ENCODE measurements at regions not wholly inside any gene's neighbourhood (a gene's known extent, or its start where the extent isn't known, plus 50 kb on each side); places are given as distances from the start of the nearest gene placed in this dataset.

GRCh38 chr11:109165035-109165434 lies 257.0 kb upstream of the C11orf87 start:
- DNase-seq (ENCODE audit: low read depth), result no peak

DNA sequence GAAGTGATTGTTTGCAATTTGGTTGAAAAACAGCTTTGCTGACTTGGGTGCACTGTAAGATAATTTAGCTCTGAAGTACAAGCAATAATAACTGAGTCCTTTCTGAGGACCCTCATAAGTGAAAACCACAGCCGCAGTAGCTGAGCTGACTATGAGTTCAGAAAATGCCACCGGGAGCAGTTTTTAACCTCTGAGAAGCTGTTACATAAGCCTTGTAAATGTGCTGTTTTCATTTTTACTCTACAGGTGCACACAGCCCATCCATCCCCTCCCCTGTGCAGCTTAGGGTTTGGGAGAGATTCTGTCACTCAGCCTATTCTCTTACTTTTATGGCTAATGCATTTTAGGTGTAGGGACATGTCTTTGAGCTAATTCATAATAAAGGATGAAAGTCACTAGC lies 255.5 kb upstream of the C11orf87 start:
- DNase-seq (ENCODE audit: low read depth), result no peak

- DNase-seq (ENCODE audit: low read depth), result no peak
Measured at GRCh38 chr11:109173504-109173903, 248.5 kb upstream of the C11orf87 start.

DNA sequence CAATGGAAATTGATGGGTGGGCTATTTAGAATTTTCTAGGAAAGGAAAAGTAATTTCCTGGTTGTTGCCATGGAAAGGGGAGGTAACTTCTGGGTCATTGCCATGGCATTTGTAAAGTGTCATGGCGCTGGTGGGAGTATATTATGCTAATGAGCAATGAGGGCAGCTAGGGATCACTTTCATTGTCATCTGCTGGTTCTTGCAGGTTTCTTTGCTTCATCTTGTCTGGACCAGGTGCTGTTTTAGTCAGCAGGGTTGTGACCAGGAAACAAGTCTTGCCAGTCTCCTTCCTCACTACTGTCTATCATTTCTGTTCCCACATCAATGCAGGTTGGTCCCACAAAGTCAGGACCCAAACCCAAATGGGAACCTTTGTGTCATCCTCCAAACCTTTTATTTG lies 237.6 kb upstream of the C11orf87 start:
- DNase-seq (ENCODE audit: low read depth), result no peak

GRCh38 chr11:109192864-109193263 lies 229.1 kb upstream of the C11orf87 start:
- no peak for DNase-seq (ENCODE audit: low read depth)

GRCh38 chr11:109193880-109194279 lies 228.1 kb upstream of the C11orf87 start:
- no peak for DNase-seq (ENCODE audit: low read depth)

DNA sequence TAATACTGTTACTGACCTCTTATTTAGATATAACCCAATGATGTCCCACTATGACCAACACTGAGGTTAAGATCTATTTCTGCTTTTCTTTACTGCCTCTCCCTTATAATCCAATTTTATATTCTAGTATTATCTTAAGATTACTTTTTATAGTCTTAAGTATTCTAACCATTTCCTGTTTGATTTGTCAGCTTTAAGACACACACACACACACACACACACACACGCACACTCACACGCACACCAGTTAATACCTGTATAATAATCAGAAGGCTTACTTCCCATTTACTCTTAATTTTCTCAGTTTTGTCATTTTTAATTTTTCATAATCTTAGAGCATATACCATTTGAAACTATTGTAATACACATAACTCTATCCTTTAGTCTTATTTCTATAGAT lies 226.0 kb upstream of the C11orf87 start:
- no peak for DNase-seq (ENCODE audit: low read depth)

- DNase-seq (ENCODE audit: low read depth), result no peak
Measured at GRCh38 chr11:109197656-109198055, 224.3 kb upstream of the C11orf87 start.

DNA sequence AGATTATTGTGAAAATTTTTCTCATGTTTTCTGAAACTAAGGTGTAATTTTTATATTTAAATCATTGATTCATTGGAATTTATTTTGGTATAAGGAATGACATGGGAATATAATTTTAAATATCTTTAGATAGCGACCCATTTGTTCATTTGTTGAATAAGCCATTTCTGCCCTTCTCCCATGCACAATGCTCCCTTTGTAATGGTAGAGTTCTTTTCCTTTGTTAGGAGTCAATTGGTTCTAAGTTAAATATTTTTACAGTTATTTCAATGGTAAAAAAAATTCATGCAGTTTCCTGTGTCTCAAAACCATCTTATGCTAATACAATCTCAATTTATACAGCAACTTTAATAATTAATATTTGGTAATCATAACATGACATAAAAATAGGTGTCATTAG lies 218.8 kb upstream of the C11orf87 start:
- no peak for DNase-seq (ENCODE audit: low read depth)

DNA sequence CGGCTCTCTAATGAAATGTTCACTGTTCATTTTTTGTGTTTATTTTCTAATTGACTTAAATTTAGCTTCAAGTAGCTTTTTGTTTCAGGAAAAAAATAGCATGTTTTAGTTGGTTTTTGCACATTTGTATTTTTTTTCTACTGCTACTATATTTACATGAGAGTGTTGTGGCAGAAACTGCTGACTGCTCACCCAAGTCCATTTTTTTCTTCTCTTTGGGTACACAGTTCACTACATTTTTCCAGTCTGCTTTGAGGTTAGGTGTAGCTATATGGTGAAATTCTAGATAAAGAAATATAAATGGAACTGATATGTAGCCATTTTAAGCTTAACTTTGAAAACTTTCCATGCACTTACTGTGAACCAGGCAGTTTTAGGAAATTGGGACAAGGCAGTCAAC lies 216.7 kb upstream of the C11orf87 start:
- DNase-seq (ENCODE audit: low read depth), result no peak

GRCh38 chr11:109208121-109208520 lies 213.9 kb upstream of the C11orf87 start:
- no peak for DNase-seq (ENCODE audit: low read depth)

- no peak for DNase-seq (ENCODE audit: low read depth)
Measured at GRCh38 chr11:109209572-109209971, 212.4 kb upstream of the C11orf87 start.

DNA sequence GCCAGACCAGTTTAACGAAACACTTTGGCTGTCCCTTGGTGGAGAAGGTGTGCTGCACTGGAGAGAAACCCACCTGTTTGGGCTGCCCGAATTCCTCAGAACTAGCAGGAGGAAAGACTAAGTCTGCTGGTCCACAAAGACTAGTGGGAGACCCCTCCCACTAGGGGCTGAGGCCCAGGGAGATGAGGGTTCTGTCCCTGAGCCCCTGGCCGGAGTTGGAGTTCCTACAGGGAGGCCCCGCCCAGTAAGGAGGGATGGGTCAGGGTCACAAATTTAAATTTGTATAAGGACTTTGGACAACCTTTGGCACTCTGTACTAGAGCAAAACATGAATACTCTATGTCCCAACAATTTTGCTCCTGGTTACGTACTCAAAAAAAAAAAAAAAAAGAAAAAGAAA lies 200.8 kb upstream of the C11orf87 start:
- no peak for DNase-seq (ENCODE audit: low read depth)

GRCh38 chr11:109222761-109223160 lies 199.2 kb upstream of the C11orf87 start:
- no peak for DNase-seq (ENCODE audit: low read depth)

- no peak for DNase-seq (ENCODE audit: low read depth)
Measured at GRCh38 chr11:109223451-109223850, 198.5 kb upstream of the C11orf87 start.

- DNase-seq (ENCODE audit: low read depth), result peak; percentile 77
Measured at GRCh38 chr11:109229682-109230081, 192.3 kb upstream of the C11orf87 start.

GRCh38 chr11:109236188-109236587 lies 185.8 kb upstream of the C11orf87 start:
- DNase-seq (ENCODE audit: low read depth), result no peak

- no peak for DNase-seq (ENCODE audit: low read depth)
Measured at GRCh38 chr11:109236696-109237095, 185.3 kb upstream of the C11orf87 start.

GRCh38 chr11:109237636-109238035 lies 184.4 kb upstream of the C11orf87 start:
- DNase-seq (ENCODE audit: low read depth), result no peak

DNA sequence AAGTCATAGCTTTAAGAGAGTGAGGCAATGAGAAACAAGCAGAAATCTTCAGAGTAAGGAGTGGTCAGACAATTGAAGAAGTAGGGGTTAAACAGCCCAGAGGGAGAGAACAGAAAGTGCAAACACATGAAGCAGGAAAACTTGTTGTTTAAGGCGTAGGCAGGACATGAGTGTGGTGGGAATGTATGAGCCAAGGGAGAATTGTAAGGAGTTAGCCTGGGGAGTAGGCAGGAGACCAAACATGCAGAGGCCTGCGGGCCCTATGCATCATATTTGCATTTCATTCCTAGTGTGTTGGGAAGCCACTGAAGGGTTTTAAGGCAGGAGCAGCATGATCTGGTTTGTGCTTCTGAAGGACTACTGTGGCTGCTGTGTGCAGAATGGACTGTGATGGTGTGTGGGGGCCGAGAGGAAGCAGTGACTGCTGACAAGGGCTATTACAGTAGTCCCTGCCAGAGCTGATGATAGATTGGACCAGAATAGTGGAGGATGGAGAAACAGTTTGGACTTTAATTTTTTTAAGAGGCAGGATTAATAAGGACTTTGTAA lies 179.9 kb upstream of the C11orf87 start:
- DNase-seq (ENCODE audit: low read depth), result no peak

GRCh38 chr11:109247071-109247470 lies 174.9 kb upstream of the C11orf87 start:
- DNase-seq (ENCODE audit: low read depth), result no peak

DNA sequence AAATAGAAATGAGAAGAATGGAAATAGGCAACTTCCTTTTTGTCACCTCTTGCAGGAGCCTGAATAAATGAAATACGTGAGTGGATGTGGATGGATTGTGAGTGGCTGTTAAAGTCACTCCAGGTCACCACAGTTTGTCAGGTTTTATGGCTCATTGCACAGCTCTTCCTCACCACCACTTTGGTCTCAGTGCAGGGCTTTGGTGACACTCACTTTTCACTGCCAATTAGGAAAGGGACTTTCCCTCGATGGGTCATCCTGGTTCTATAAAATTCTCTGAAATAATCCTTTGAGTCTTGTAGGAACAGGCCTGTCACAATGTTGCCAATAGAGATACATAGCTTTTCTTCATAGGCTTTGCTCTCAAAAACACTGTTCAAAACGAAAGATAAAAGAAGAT lies 172.4 kb upstream of the C11orf87 start:
- DNase-seq (ENCODE audit: low read depth), result no peak

- no peak for DNase-seq (ENCODE audit: low read depth)
Measured at GRCh38 chr11:109251230-109251629, 170.8 kb upstream of the C11orf87 start.

DNA sequence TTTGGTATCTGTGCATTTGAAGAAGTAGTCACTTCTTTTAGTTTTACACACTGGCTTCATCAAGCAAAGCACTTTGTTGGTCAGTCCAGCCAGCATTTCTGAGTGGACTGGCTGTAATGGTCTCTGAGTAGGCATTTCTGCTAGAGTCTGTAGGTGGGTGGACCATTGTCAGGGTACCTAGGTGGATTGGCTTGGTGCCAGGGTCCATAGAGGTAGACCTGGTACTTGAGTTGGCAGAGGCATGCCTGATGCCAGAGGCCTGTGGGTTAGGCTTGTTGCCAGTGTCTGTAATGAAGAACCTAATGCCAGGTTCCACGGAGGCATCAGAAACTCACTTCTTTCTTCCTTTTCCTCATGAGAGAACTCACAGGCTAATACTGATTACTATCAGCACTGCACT lies 157.9 kb upstream of the C11orf87 start:
- DNase-seq (ENCODE audit: low read depth), result no peak

All from GM04503 (cell line).